HG02870 (cell line): ENCODE measurements at regions not wholly inside any gene's neighbourhood (a gene's known extent, or its start where the extent isn't known, plus 50 kb on each side); places are given as distances from the start of the nearest gene placed in this dataset.
A peak's percentile ranks its signal among the peaks of the same experiment; 100 is the strongest.

ENCODE experiments used
- ATAC-seq: cut with Tn5 transposase; IDR thresholded peaks from one replicate; pipeline ENCODE4 v1.9.1; 2021; ENCODE audit warnings: mild to moderate bottlenecking, moderate library complexity; ENCODE audit not compliant: unreplicated experiment

- no peak for ATAC-seq
Observed at GRCh38 chr2:128622955-128623620, 304.4 kb upstream of the HS6ST1 start.

- peak; percentile 93 for ATAC-seq
Observed at GRCh38 chr2:128623776-128624761, 305.4 kb upstream of the HS6ST1 start.

- no peak for ATAC-seq
Observed at GRCh38 chr2:128624956-128625355, 306.3 kb upstream of the HS6ST1 start.

GRCh38 chr2:128625421-128625820 lies 306.8 kb upstream of the HS6ST1 start:
- no peak for ATAC-seq

- no peak for ATAC-seq
Observed at GRCh38 chr2:128625963-128626759, 307.5 kb upstream of the HS6ST1 start.

GRCh38 chr2:128626760-128627511 lies 308.3 kb upstream of the HS6ST1 start:
- no peak for ATAC-seq

GRCh38 chr2:128628206-128628605 lies 309.5 kb upstream of the HS6ST1 start:
- no peak for ATAC-seq

GRCh38 chr2:128628996-128629395 lies 310.3 kb upstream of the HS6ST1 start:
- ATAC-seq = no peak

- ATAC-seq = no peak
Observed at GRCh38 chr2:128630974-128631697, 312.5 kb upstream of the HS6ST1 start.

- no peak for ATAC-seq
Observed at GRCh38 chr2:128631698-128632500, 313.2 kb upstream of the HS6ST1 start.

- no peak for ATAC-seq
Observed at GRCh38 chr2:128632501-128632800, 313.8 kb upstream of the HS6ST1 start.

- ATAC-seq = no peak
Observed at GRCh38 chr2:128633501-128633900, 314.8 kb upstream of the HS6ST1 start.

- ATAC-seq = no peak
Observed at GRCh38 chr2:128635361-128635900, 316.8 kb upstream of the HS6ST1 start.

- ATAC-seq = no peak
Observed at GRCh38 chr2:128636802-128637147, 318.1 kb upstream of the HS6ST1 start.

GRCh38 chr2:128637481-128638155 lies 318.9 kb upstream of the HS6ST1 start:
- no peak for ATAC-seq

- no peak for ATAC-seq
Observed at GRCh38 chr2:128638341-128639119, 319.9 kb upstream of the HS6ST1 start.

GRCh38 chr2:128639120-128639477 lies 320.4 kb upstream of the HS6ST1 start:
- no peak for ATAC-seq

GRCh38 chr2:128639693-128640092 lies 321.0 kb upstream of the HS6ST1 start:
- ATAC-seq = no peak
